Smooth muscle cell (in vitro differentiated cells): ENCODE measurements at regions not wholly inside any gene's neighbourhood (a gene's known extent, or its start where the extent isn't known, plus 50 kb on each side); places are given as distances from the start of the nearest gene placed in this dataset.

ENCODE experiments used
- DNase-seq: peaks from one replicate; lab custom pipeline; 2025; ENCODE audit not compliant: unreplicated experiment; lab: John Stamatoyannopoulos, UW
- H2AFZ ChIP-seq: fragments of 200-600 bp; sonication (generic); 2 replicates; pipeline ENCODE4 v1.6.0; 2016; ENCODE audit warnings: antibody characterized with exemption, low read depth, mild to moderate bottlenecking
- H3F3A ChIP-seq: fragments of 200-600 bp; sonication (generic); 2 replicates; pipeline ENCODE4 v1.6.0; 2017; ENCODE audit warnings: antibody characterized with exemption, low read depth
- H3K27ac ChIP-seq: fragments of 200-600 bp; sonication (generic); 2 replicates; pipeline ENCODE4 v1.5.1; 2016; ENCODE audit warnings: low read depth, mild to moderate bottlenecking
- H3K27me3 ChIP-seq: fragments of 200-600 bp; sonication (generic); 2 replicates; pipeline ENCODE4 v1.6.1; 2016; ENCODE audit warnings: low read depth, mild to moderate bottlenecking
- H3K36me3 ChIP-seq: fragments of 200-600 bp; sonication (generic); 2 replicates; pipeline ENCODE4 v1.5.1; 2016; ENCODE audit warnings: low read depth
- H3K4me1 ChIP-seq: fragments of 200-600 bp; sonication (generic); 2 replicates; pipeline ENCODE4 v1.5.1; 2016; ENCODE audit warnings: low read depth
- H3K4me2 ChIP-seq: fragments of 200-600 bp; sonication (generic); 2 replicates; pipeline ENCODE4 v1.6.0; 2016; ENCODE audit warnings: mild to moderate bottlenecking
- H3K4me3 ChIP-seq: fragments of 200-600 bp; sonication (generic); 2 replicates; pipeline ENCODE4 v1.5.1; 2016; ENCODE audit warnings: mild to moderate bottlenecking
- H3K79me2 ChIP-seq: fragments of 200-600 bp; sonication (generic); 2 replicates; pipeline ENCODE4 v1.6.0; 2016; ENCODE audit warnings: low read depth, mild to moderate bottlenecking
- H3K9ac ChIP-seq: fragments of 200-600 bp; sonication (generic); 2 replicates; pipeline ENCODE4 v1.6.0; 2016; ENCODE audit warnings: low read depth
- H3K9me3 ChIP-seq: fragments of 200-600 bp; sonication (generic); replicated peaks from 2 replicates; pipeline ENCODE4 v1.5.1; 2016; ENCODE audit warnings: low read depth
- H4K20me1 ChIP-seq: fragments of 200-600 bp; sonication (generic); 2 replicates; pipeline ENCODE4 v1.6.0; 2016; ENCODE audit warnings: low read depth
- WGBS: methylation state at CpG from one replicate; pipeline ENCODE4 v1.1.7; 2016; ENCODE audit warnings: low lambda C conversion rate; 5-methylcytosine and 5-hydroxymethylcytosine counted together
- TF ChIP-seq, protein P1 (sequence below): fragments of 200-600 bp; sonication (generic); IDR thresholded peaks from 2 replicates; pipeline ENCODE4 v1.5.1; 2017; ENCODE audit warnings: borderline replicate concordance, mild to moderate bottlenecking, antibody characterized with exemption; ENCODE audit not compliant: insufficient read depth, poor library complexity, severe bottlenecking

DNA sequence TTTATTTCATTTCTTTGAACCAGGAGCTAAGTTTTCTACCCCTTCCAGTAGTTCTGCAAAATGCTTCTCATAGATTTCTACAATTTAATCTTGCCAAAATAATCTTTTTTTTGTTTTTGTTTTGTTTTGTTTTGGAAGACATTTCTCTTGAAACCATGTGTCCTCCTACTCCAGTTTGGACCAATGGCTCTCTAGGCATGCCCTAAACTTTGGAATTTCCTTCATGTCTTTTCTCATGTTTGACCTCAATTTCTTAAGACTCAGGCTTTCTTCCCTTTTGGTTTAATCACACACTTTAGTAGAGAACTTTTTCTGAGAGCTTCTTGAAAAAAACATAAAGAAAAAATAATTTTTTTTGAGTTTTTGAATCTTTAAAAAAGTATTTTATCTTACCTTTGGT, 173.8 kb downstream of the GJA1 start:
- Histone ChIP-seq H3F3A (no peaks in the 10 kb centered on the region), H3K4me2 (no peak overlapping the region), H3K27ac (no peak overlapping the region), H3K36me3 (no peaks in the 10 kb centered on the region), H3K9me3 (no peaks in the 10 kb centered on the region), H3K4me1 (no peaks in the 10 kb centered on the region), H3K4me3 (no peak overlapping the region), H2AFZ (no peak overlapping the region), H4K20me1 (no peaks in the 10 kb centered on the region), H3K79me2 (no peaks in the 10 kb centered on the region), H3K27me3 (no peaks in the 10 kb centered on the region), H3K9ac (no peak overlapping the region)
- TF ChIP-seq, protein P1, sequence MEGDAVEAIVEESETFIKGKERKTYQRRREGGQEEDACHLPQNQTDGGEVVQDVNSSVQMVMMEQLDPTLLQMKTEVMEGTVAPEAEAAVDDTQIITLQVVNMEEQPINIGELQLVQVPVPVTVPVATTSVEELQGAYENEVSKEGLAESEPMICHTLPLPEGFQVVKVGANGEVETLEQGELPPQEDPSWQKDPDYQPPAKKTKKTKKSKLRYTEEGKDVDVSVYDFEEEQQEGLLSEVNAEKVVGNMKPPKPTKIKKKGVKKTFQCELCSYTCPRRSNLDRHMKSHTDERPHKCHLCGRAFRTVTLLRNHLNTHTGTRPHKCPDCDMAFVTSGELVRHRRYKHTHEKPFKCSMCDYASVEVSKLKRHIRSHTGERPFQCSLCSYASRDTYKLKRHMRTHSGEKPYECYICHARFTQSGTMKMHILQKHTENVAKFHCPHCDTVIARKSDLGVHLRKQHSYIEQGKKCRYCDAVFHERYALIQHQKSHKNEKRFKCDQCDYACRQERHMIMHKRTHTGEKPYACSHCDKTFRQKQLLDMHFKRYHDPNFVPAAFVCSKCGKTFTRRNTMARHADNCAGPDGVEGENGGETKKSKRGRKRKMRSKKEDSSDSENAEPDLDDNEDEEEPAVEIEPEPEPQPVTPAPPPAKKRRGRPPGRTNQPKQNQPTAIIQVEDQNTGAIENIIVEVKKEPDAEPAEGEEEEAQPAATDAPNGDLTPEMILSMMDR: no peak
- DNase-seq: no peak

DNA sequence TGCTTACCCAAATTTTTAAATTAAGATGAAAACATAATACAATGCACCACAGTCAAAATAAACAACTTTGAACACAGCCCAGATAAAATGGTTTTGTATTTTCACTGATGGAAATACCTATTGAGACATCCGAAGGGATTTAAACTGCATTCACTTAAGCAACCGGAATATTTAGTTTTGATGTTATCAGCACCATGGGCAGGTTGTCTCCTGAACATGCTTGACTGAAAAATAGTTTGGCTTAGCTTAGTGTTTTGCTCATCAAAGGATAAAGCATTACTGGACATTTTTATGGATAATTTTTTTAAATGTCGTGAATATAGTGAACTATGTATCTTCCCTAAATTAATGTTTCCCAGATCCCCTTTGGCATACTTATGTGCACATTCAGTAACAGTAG, 177.5 kb downstream of the GJA1 start:
- Histone ChIP-seq H3K79me2 (no peaks in the 10 kb centered on the region), H3K27me3 (no peaks in the 10 kb centered on the region), H3K36me3 (no peaks in the 10 kb centered on the region), H3K9me3 (no peaks in the 10 kb centered on the region), H3K4me2 (no peak overlapping the region), H3F3A (no peaks in the 10 kb centered on the region), H3K27ac (no peak overlapping the region), H3K4me1 (no peaks in the 10 kb centered on the region), H2AFZ (no peak overlapping the region), H3K4me3 (no peak overlapping the region), H3K9ac (no peak overlapping the region), H4K20me1 (no peaks in the 10 kb centered on the region)
- 69% methylated on average over 3 of the region's 3 CpGs for WGBS
- no peak for DNase-seq
- TF ChIP-seq, protein P1: no peak

DNA sequence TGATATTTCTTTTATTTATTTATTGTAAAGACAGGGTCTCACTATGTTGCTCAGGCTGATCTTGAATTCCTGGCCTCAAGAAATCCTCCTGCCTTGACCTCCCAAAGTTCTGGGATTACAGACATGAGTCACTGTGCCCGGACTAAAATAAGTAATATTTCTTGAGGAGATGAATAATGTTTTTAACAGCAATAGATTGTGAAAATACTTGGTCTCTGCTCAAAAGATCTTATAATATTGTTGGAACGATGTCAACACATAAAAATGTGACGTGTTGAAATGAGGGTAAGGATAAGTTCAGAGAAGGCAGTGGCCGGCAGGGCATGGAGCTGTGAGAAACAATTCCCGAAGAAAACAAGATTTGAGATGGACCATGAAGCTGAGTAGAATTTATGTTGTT, 178.7 kb downstream of the GJA1 start:
- no peak overlapping the region for H3K4me2 ChIP-seq
- H3K27me3 ChIP-seq: no peaks in the 10 kb centered on the region
- no peak overlapping the region for H3K27ac ChIP-seq
- TF ChIP-seq, protein P1: no peak
- H3K79me2 ChIP-seq: no peaks in the 10 kb centered on the region
- H4K20me1 ChIP-seq: no peaks in the 10 kb centered on the region
- H3K36me3 ChIP-seq: no peaks in the 10 kb centered on the region
- WGBS: 74% methylated on average over 5 of the region's 5 CpGs
- no peak for DNase-seq
- no peaks in the 10 kb centered on the region for H3K4me1 ChIP-seq
- no peaks in the 10 kb centered on the region for H3F3A ChIP-seq
- no peak overlapping the region for H2AFZ ChIP-seq
- H3K4me3 ChIP-seq: no peak overlapping the region
- H3K9me3 ChIP-seq: no peaks in the 10 kb centered on the region
- no peak overlapping the region for H3K9ac ChIP-seq

GRCh38 chr6:121615493-121615892, 180.0 kb downstream of the GJA1 start:
- 59% methylated on average over 3 of the region's 3 CpGs for WGBS
- no peaks in the 10 kb centered on the region for H3F3A ChIP-seq
- H3K4me2 ChIP-seq: no peak overlapping the region
- no peaks in the 10 kb centered on the region for H3K9me3 ChIP-seq
- TF ChIP-seq, protein P1: peak; percentile 10
- no peak for DNase-seq
- no peaks in the 10 kb centered on the region for H3K36me3 ChIP-seq
- H3K9ac ChIP-seq: no peak overlapping the region
- H3K4me1 ChIP-seq: no peaks in the 10 kb centered on the region
- H4K20me1 ChIP-seq: no peaks in the 10 kb centered on the region
- no peak overlapping the region for H3K4me3 ChIP-seq
- no peaks in the 10 kb centered on the region for H3K27me3 ChIP-seq
- H3K79me2 ChIP-seq: no peaks in the 10 kb centered on the region
- H2AFZ ChIP-seq: no peak overlapping the region
- H3K27ac ChIP-seq: no peak overlapping the region
